Right ventricle myocardium inferior (tissue), 1 donor: ENCODE measurements at regions not wholly inside any gene's neighbourhood (a gene's known extent, or its start where the extent isn't known, plus 50 kb on each side); places are given as distances from the start of the nearest gene placed in this dataset.

Experiments used
- ATAC-seq: fragments of 200-7000 bp; cut with Tn5 transposase; one replicate; pipeline ENCODE4 v1.9.1; 2020; ENCODE audit warnings: mild to moderate bottlenecking, moderate library complexity
- DNase-seq: peaks from one replicate; pipeline ENCODE4 v3.0.0; 2021; ENCODE audit errors: missing footprints
- intact Hi-C: fragments of 100-400 bp; cut with DNase I; formaldehyde crosslinking; loops from one replicate; pipeline ENCODE4 v1.11.0; 2022
- donor health status: DM: no; HTN: yes; CAD: no; lungs with severe emphysema.

- no peak for DNase-seq
- no peak for ATAC-seq
- intact Hi-C loops = no loop called here
These were observed 226.0 kb upstream of the CDYL start for GRCh38 chr6:4550227-4550597.

- DNase-seq = no peak
- ATAC-seq = no peak
- intact Hi-C loops = no loop called here
These were observed 226.5 kb upstream of the CDYL start for GRCh38 chr6:4549556-4550226.

- ATAC-seq = peak; percentile 80
- intact Hi-C loops = no loop called here
- no peak for DNase-seq
These were observed 230.3 kb upstream of the CDYL start for GRCh38 chr6:4545893-4546292.

GRCh38 chr6:4543596-4543995, 232.6 kb upstream of the CDYL start:
- ATAC-seq (no peak), DNase-seq (no peak)
- intact Hi-C loops = no loop called here

- DNase-seq (no peak), ATAC-seq (no peak)
- intact Hi-C loops = no loop called here
These were observed 242.6 kb upstream of the CDYL start for GRCh38 chr6:4533576-4533975.

- intact Hi-C loops = no loop called here
- DNase-seq = no peak
- no peak for ATAC-seq
These were observed 244.8 kb upstream of the CDYL start for GRCh38 chr6:4531406-4531805.

GRCh38 chr6:4522453-4522852, 253.8 kb upstream of the CDYL start:
- intact Hi-C loops = no loop called here
- no peak for DNase-seq
- ATAC-seq = no peak

- ATAC-seq = no peak
- intact Hi-C loops = no loop called here
- no peak for DNase-seq
These were observed 255.1 kb upstream of the CDYL start for GRCh38 chr6:4521070-4521469.

GRCh38 chr6:4518506-4518905, 257.7 kb upstream of the CDYL start:
- DNase-seq (no peak), ATAC-seq (no peak)
- intact Hi-C loops = no loop called here

- DNase-seq (no peak), ATAC-seq (no peak)
- intact Hi-C loops = no loop called here
These were observed 260.0 kb upstream of the CDYL start for GRCh38 chr6:4516206-4516605.

- DNase-seq = no peak
- intact Hi-C loops = no loop called here
- no peak for ATAC-seq
These were observed 262.6 kb upstream of the CDYL start for GRCh38 chr6:4513561-4513960.

- DNase-seq = no peak
- intact Hi-C loops = no loop called here
- no peak for ATAC-seq
These were observed 264.1 kb upstream of the CDYL start for GRCh38 chr6:4512051-4512471.

- DNase-seq (no peak), ATAC-seq (no peak)
- intact Hi-C loops = no loop called here
These were observed 264.6 kb upstream of the CDYL start for GRCh38 chr6:4511641-4512020.

GRCh38 chr6:4510906-4511640, 265.1 kb upstream of the CDYL start:
- no peak for DNase-seq
- intact Hi-C loops = no loop called here
- ATAC-seq = no peak

GRCh38 chr6:4510317-4510716, 265.9 kb upstream of the CDYL start:
- no peak for ATAC-seq
- DNase-seq = no peak
- intact Hi-C loops = no loop called here

- DNase-seq = no peak
- no peak for ATAC-seq
- intact Hi-C loops = no loop called here
These were observed 266.7 kb upstream of the CDYL start for GRCh38 chr6:4509506-4509905.

- DNase-seq = no peak
- intact Hi-C loops = no loop called here
- ATAC-seq = no peak
These were observed 269.4 kb upstream of the CDYL start for GRCh38 chr6:4506792-4507191.

GRCh38 chr6:4506223-4506622, 270.0 kb upstream of the CDYL start:
- ATAC-seq (no peak), DNase-seq (no peak)
- intact Hi-C loops = no loop called here

GRCh38 chr6:4504700-4505099, 271.5 kb upstream of the CDYL start:
- intact Hi-C loops = no loop called here
- no peak for DNase-seq
- ATAC-seq = no peak

GRCh38 chr6:4503700-4504099, 272.5 kb upstream of the CDYL start:
- intact Hi-C loops = no loop called here
- DNase-seq = no peak
- ATAC-seq = no peak

- no peak for DNase-seq
- intact Hi-C loops = no loop called here
- no peak for ATAC-seq
These were observed 279.9 kb upstream of the CDYL start for GRCh38 chr6:4496284-4496683.
